HG02642 (cell line): ENCODE measurements at regions not wholly inside any gene's neighbourhood (a gene's known extent, or its start where the extent isn't known, plus 50 kb on each side); places are given as distances from the start of the nearest gene placed in this dataset.

Experiments
- ATAC-seq: cut with Tn5 transposase; IDR thresholded peaks from one replicate; pipeline ENCODE4 v1.9.1; 2021; ENCODE audit warnings: mild to moderate bottlenecking; ENCODE audit not compliant: unreplicated experiment, poor library complexity

DNA sequence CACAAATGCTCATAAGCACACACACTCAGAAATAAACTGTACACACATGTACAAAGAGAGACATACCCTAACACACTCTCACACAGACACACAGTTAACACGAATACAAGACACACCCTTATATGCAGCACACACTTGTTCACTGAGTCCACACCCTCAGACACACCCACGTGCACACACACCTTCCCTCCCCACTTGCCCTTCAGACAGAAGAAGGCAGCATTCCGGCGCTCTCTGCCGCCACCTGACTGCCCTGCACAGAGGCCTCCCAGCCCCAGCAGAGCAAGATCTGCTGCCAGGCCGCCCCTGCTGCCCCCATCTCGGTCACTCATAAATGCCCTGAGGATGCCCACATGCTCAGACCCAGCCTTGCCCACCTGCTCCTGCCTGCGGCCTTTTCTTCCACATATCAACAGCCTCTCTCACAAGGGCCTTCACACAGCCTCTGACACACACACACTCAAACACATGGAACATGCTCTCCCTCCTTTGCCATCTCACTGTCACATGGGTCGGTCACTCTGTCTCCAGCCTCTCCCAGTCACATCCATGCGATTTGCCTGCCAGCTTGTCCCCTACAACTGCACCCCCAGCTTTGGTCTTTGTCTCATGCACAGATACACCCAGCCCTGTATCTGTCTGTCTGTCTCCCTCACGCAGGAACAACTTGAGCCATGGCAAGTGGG lies 71.1 kb downstream of the EPHB3 start:
- ATAC-seq = no peak
